ENCODE measurements at regions not wholly inside any gene's neighbourhood (a gene's known extent, or its start where the extent isn't known, plus 50 kb on each side); places are given as distances from the start of the nearest gene placed in this dataset.

GRCh38 chr4:10200869-10201268 lies 84.3 kb upstream of the WDR1 start:
- H3K27ac Mint-ChIP-seq (ENCODE audit: unreplicated experiment) = no peak overlapping the region
- Histone ChIP-seq H3K27me3 (replicated peaks; ENCODE audit: control insufficient read depth, insufficient read depth, low read length) (no peaks in the 10 kb centered on the region), H3K36me3 (ENCODE audit: control insufficient read depth, insufficient read depth, low read length) (no peaks in the 10 kb centered on the region), H3K4me3 (ENCODE audit: low read depth, low read length) (no peak overlapping the region), H3K9me3 (no peaks in the 10 kb centered on the region), H3K4me1 (no peaks in the 10 kb centered on the region)
- DNase-seq = no peak
- no peak overlapping the region for H3K4me3 Mint-ChIP-seq (ENCODE audit: unreplicated experiment)
- POLR2A ChIA-PET = no interaction called here
- TF ChIP-seq CTCF (IDR thresholded peaks at IDR 0.05; ENCODE audit: insufficient read depth in 1 of 2, low read depth in 1 of 2, low read length in 1 of 2, severe bottlenecking in 1 of 2, unreplicated experiment in 1 of 2) = no peak
- H3K9me3 Mint-ChIP-seq (ENCODE audit: unreplicated experiment) = no peaks in the 10 kb centered on the region
- intact Hi-C loops (cut with micrococcal nuclease; ENCODE audit: unreplicated experiment) = no loop called here
- H3K4me1 Mint-ChIP-seq (ENCODE audit: low read depth, unreplicated experiment) = no peaks in the 10 kb centered on the region
- H3K27me3 Mint-ChIP-seq (ENCODE audit: insufficient read depth, unreplicated experiment) = no peaks in the 10 kb centered on the region
- CTCF ChIA-PET = no interaction called here
- no peaks in the 10 kb centered on the region for H3K36me3 Mint-ChIP-seq (ENCODE audit: insufficient read depth, unreplicated experiment)
- no TSS peak for BruUV-seq (replicated peaks)

- Histone ChIP-seq H3K9me3 (no peaks in the 10 kb centered on the region), H3K4me1 (no peaks in the 10 kb centered on the region), H3K27me3 (replicated peaks; ENCODE audit: control insufficient read depth, insufficient read depth, low read length) (no peaks in the 10 kb centered on the region), H3K4me3 (ENCODE audit: low read depth, low read length) (no peak overlapping the region), H3K36me3 (ENCODE audit: control insufficient read depth, insufficient read depth, low read length) (no peaks in the 10 kb centered on the region)
- intact Hi-C loops (cut with micrococcal nuclease; ENCODE audit: unreplicated experiment) = no loop called here
- Mint-ChIP-seq H3K4me3 (ENCODE audit: unreplicated experiment) (no peak overlapping the region), H3K9me3 (ENCODE audit: unreplicated experiment) (no peaks in the 10 kb centered on the region), H3K36me3 (ENCODE audit: insufficient read depth, unreplicated experiment) (no peaks in the 10 kb centered on the region), H3K27ac (ENCODE audit: unreplicated experiment) (no peak overlapping the region), H3K4me1 (ENCODE audit: low read depth, unreplicated experiment) (no peaks in the 10 kb centered on the region), H3K27me3 (ENCODE audit: insufficient read depth, unreplicated experiment) (no peaks in the 10 kb centered on the region)
- CTCF ChIA-PET = no interaction called here
- POLR2A ChIA-PET = interaction anchor here (0.8 kb wide), 1 partner anchor 82 kb away, joined by 4 read pairs; the partner anchor contains the start of gene WDR1
- DNase-seq = no peak
- no TSS peak for BruUV-seq (replicated peaks)
- no peak for TF ChIP-seq CTCF (IDR thresholded peaks at IDR 0.05; ENCODE audit: insufficient read depth in 1 of 2, low read depth in 1 of 2, low read length in 1 of 2, severe bottlenecking in 1 of 2, unreplicated experiment in 1 of 2)
These were observed 81.8 kb upstream of the WDR1 start for GRCh38 chr4:10198365-10198764.

GRCh38 chr4:10197952-10198351 lies 81.4 kb upstream of the WDR1 start:
- ChIA-PET POLR2A (no interaction called here), CTCF (no interaction called here)
- Histone ChIP-seq H3K27me3 (replicated peaks; ENCODE audit: control insufficient read depth, insufficient read depth, low read length) (no peaks in the 10 kb centered on the region), H3K9me3 (no peaks in the 10 kb centered on the region), H3K4me1 (no peaks in the 10 kb centered on the region), H3K4me3 (ENCODE audit: low read depth, low read length) (no peak overlapping the region), H3K36me3 (ENCODE audit: control insufficient read depth, insufficient read depth, low read length) (no peaks in the 10 kb centered on the region)
- H3K27me3 Mint-ChIP-seq (ENCODE audit: insufficient read depth, unreplicated experiment) = no peaks in the 10 kb centered on the region
- H3K4me1 Mint-ChIP-seq (ENCODE audit: low read depth, unreplicated experiment) = no peaks in the 10 kb centered on the region
- no peak for TF ChIP-seq CTCF (IDR thresholded peaks at IDR 0.05; ENCODE audit: insufficient read depth in 1 of 2, low read depth in 1 of 2, low read length in 1 of 2, severe bottlenecking in 1 of 2, unreplicated experiment in 1 of 2)
- no TSS peak for BruUV-seq (replicated peaks)
- no peaks in the 10 kb centered on the region for H3K36me3 Mint-ChIP-seq (ENCODE audit: insufficient read depth, unreplicated experiment)
- intact Hi-C loops (cut with micrococcal nuclease; ENCODE audit: unreplicated experiment) = no loop called here
- no peak for DNase-seq
- H3K4me3 Mint-ChIP-seq (ENCODE audit: unreplicated experiment) = no peak overlapping the region
- no peaks in the 10 kb centered on the region for H3K9me3 Mint-ChIP-seq (ENCODE audit: unreplicated experiment)
- no peak overlapping the region for H3K27ac Mint-ChIP-seq (ENCODE audit: unreplicated experiment)

Data from Caco-2 (cell line).